Common myeloid progenitor, CD34-positive (primary cell): ENCODE measurements at regions not wholly inside any gene's neighbourhood (a gene's known extent, or its start where the extent isn't known, plus 50 kb on each side); places are given as distances from the start of the nearest gene placed in this dataset.

Experiments used
- CTCF ChIA-PET: fragments of 350-600 bp; sonication (Branson Sonifier 250); formaldehyde crosslinking; loops from one replicate; lab custom pipeline; 2021; ENCODE audit warnings: antibody characterized with exemption; lab: Charles Lee
- POLR2A ChIA-PET: fragments of 350-600 bp; sonication (Branson Sonifier 250); formaldehyde crosslinking; loops from one replicate; lab custom pipeline; 2021; ENCODE audit warnings: antibody characterized with exemption; lab: Charles Lee
- DNase-seq, 3 donors: peaks; one replicate each; pipeline versions ENCODE4 v3.0.0 to v3.0.0-alpha.2; 2013
- H3K27ac ChIP-seq, 2 experiments: 1 replicate in 1 of 2; 2 replicates in 1 of 2; pipeline ENCODE4 v1.7.0; 2013; ENCODE audit warnings: inconsistent platforms in 2 of 2, low read length in 2 of 2, mild to moderate bottlenecking in 2 of 2, low read depth in 1 of 2, moderate library complexity in 1 of 2; ENCODE audit not compliant: severe bottlenecking in 2 of 2, insufficient read depth in 1 of 2, poor library complexity in 1 of 2
- H3K27me3 ChIP-seq, 5 experiments: replicated peaks in 2 of 5; 1 replicate in 3 of 5; 2 replicates in 2 of 5; pipeline versions ENCODE4 v1.6.1 to v1.7.0; 2013; ENCODE audit warnings: low read length in 4 of 5, mild to moderate bottlenecking in 2 of 5, moderate library complexity in 2 of 5, inconsistent platforms in 1 of 5; ENCODE audit not compliant: insufficient read depth in 5 of 5, control insufficient read depth in 4 of 5
- H3K36me3 ChIP-seq, 4 experiments: 1 replicate in 2 of 4; 2 replicates in 2 of 4; pipeline versions ENCODE4 v1.6.1 to v1.7.0; 2013; ENCODE audit warnings: low read length in 3 of 4, control low read depth in 1 of 4, mild to moderate bottlenecking in 1 of 4; ENCODE audit not compliant: control insufficient read depth in 4 of 4, insufficient read depth in 4 of 4
- H3K4me1 ChIP-seq, 4 experiments: 1 replicate in 3 of 4; 2 replicates in 1 of 4; pipeline versions ENCODE4 v1.6.1 to v1.7.1; 2013; ENCODE audit warnings: low read length in 3 of 4, mild to moderate bottlenecking in 3 of 4, control low read depth in 1 of 4, inconsistent platforms in 1 of 4, moderate library complexity in 1 of 4; ENCODE audit not compliant: control insufficient read depth in 4 of 4, insufficient read depth in 4 of 4; ENCODE audit errors: control extremely low read depth in 1 of 4
- H3K4me3 ChIP-seq, 7 experiments: 1 replicate in 4 of 7; 2 replicates in 3 of 7; pipeline versions ENCODE4 v1.5.1 to v1.7.0; 2013; ENCODE audit warnings: mild to moderate bottlenecking in 7 of 7, low read length in 6 of 7, moderate library complexity in 6 of 7, inconsistent platforms in 2 of 7, low read depth in 2 of 7, control low read depth in 1 of 7; ENCODE audit not compliant: insufficient read depth in 4 of 7, control insufficient read depth in 1 of 7; ENCODE audit errors: extremely low read depth in 1 of 7
- H3K9me3 ChIP-seq, 5 experiments: 1 replicate in 4 of 5; 2 replicates in 1 of 5; pipeline versions ENCODE4 v1.6.1 to v1.7.1; 2013; ENCODE audit warnings: low read length in 4 of 5, mild to moderate bottlenecking in 2 of 5, inconsistent platforms in 1 of 5, low read depth in 1 of 5, moderate library complexity in 1 of 5; ENCODE audit not compliant: control insufficient read depth in 4 of 5, insufficient read depth in 2 of 5; ENCODE audit errors: control extremely low read depth in 1 of 5
- WGBS: methylation state at CpG from one replicate; pipeline ENCODE4 v1.1.5; 2013; ENCODE audit not compliant: insufficient coverage; 5-methylcytosine and 5-hydroxymethylcytosine counted together

- no peaks in the 10 kb centered on the region for H3K27me3 ChIP-seq
- 100% methylated on average over 1 of the region's 1 CpG for WGBS
- no peak overlapping the region for H3K27ac ChIP-seq
- ChIA-PET POLR2A (interaction anchor here (0.6 kb wide), 1 partner anchor 86 kb away, joined by 3 read pairs; no protein-coding TSS in a partner anchor), CTCF (interaction anchor here (1.4 to 1.8 kb wide), 2 partner anchors 14 to 32 kb away, joined by 3 read pairs; no protein-coding TSS in a partner anchor)
- H3K9me3 ChIP-seq: peaks cover 0 to 8% (median 4%) of the 10 kb centered on the region in 5 experiments
- H3K4me3 ChIP-seq: no peak overlapping the region
- DNase-seq: no peak
- H3K36me3 ChIP-seq: no peaks in the 10 kb centered on the region
- H3K4me1 ChIP-seq: no peaks in the 10 kb centered on the region
These were observed 92.9 kb upstream of the LPAR1 start for GRCh38 chr9:111131211-111131610.

GRCh38 chr9:111120526-111120925 lies 82.3 kb upstream of the LPAR1 start:
- ChIA-PET POLR2A (no interaction called here), CTCF (no interaction called here)
- Histone ChIP-seq H3K27me3 (no peaks in the 10 kb centered on the region), H3K4me3 (no peak overlapping the region), H3K9me3 (peaks cover 0 to 7% (median 4%) of the 10 kb centered on the region in 5 experiments), H3K27ac (no peak overlapping the region), H3K36me3 (no peaks in the 10 kb centered on the region), H3K4me1 (no peaks in the 10 kb centered on the region)
- DNase-seq: no peak
- WGBS: 100% methylated on average over 4 of the region's 4 CpGs

GRCh38 chr9:111118256-111118948 lies 80.1 kb upstream of the LPAR1 start:
- POLR2A ChIA-PET: no interaction called here
- no peaks in the 10 kb centered on the region for H3K27me3 ChIP-seq
- no peaks in the 10 kb centered on the region for H3K36me3 ChIP-seq
- no peak overlapping the region for H3K4me3 ChIP-seq
- no peaks in the 10 kb centered on the region for H3K4me1 ChIP-seq
- H3K9me3 ChIP-seq: peaks cover 0 to 7% (median 4%) of the 10 kb centered on the region in 5 experiments
- H3K27ac ChIP-seq: no peak overlapping the region
- CTCF ChIA-PET: no interaction called here
- DNase-seq: no peak

- no peaks in the 10 kb centered on the region for H3K4me1 ChIP-seq
- no CpG with 5 or more reads among the region's 1 CpG for WGBS
These were observed 76.2 kb upstream of the LPAR1 start for GRCh38 chr9:111114486-111114885.

GRCh38 chr9:111113712-111114111 lies 75.4 kb upstream of the LPAR1 start:
- ChIA-PET CTCF (no interaction called here), POLR2A (interaction anchor here (1.2 kb wide), 1 partner anchor 167 kb away, joined by 4 read pairs; no protein-coding TSS in a partner anchor)
- H3K36me3 ChIP-seq: no peaks in the 10 kb centered on the region
- no peak overlapping the region for H3K4me3 ChIP-seq
- DNase-seq: no peak
- H3K27me3 ChIP-seq: no peaks in the 10 kb centered on the region
- H3K4me1 ChIP-seq: peaks cover 0 to 2% (median 0%) of the 10 kb centered on the region in 4 experiments
- no peak overlapping the region for H3K27ac ChIP-seq
- no peaks in the 10 kb centered on the region for H3K9me3 ChIP-seq
- no CpG with 5 or more reads among the region's 2 CpGs for WGBS

More at GRCh38 chr9:111114486-111114885, 76.2 kb upstream of the LPAR1 start:
- Histone ChIP-seq H3K4me3 (no peak overlapping the region), H3K27me3 (no peaks in the 10 kb centered on the region), H3K27ac (no peak overlapping the region), H3K9me3 (no peaks in the 10 kb centered on the region), H3K36me3 (no peaks in the 10 kb centered on the region)
- no peak for DNase-seq
- CTCF ChIA-PET: no interaction called here
- POLR2A ChIA-PET: interaction anchor here (1.2 kb wide), 1 partner anchor 167 kb away, joined by 4 read pairs; no protein-coding TSS in a partner anchor

GRCh38 chr9:111110805-111111204 lies 72.5 kb upstream of the LPAR1 start:
- Histone ChIP-seq H3K27me3 (no peaks in the 10 kb centered on the region), H3K9me3 (no peaks in the 10 kb centered on the region), H3K27ac (no peak overlapping the region), H3K4me1 (peaks cover 0 to 3% (median 0%) of the 10 kb centered on the region in 4 experiments), H3K4me3 (no peak overlapping the region), H3K36me3 (no peaks in the 10 kb centered on the region)
- no peak for DNase-seq
- WGBS: 100% methylated on average over 2 of the region's 3 CpGs
- ChIA-PET CTCF (no interaction called here), POLR2A (interaction anchor here (0.7 kb wide), 1 partner anchor 40 kb away, joined by 3 read pairs; no protein-coding TSS in a partner anchor)

- Histone ChIP-seq H3K4me3 (no peak overlapping the region), H3K27ac (no peak overlapping the region), H3K4me1 (peaks cover 0 to 3% (median 0%) of the 10 kb centered on the region in 4 experiments), H3K27me3 (no peaks in the 10 kb centered on the region), H3K36me3 (no peaks in the 10 kb centered on the region), H3K9me3 (no peaks in the 10 kb centered on the region)
- ChIA-PET POLR2A (no interaction called here), CTCF (no interaction called here)
- 100% methylated on average over 2 of the region's 3 CpGs for WGBS
- DNase-seq: peak; percentile 8 to 70 (median 56)
These were observed 70.7 kb upstream of the LPAR1 start for GRCh38 chr9:111108946-111109345.
